ENCODE measurements at regions not wholly inside any gene's neighbourhood (a gene's known extent, or its start where the extent isn't known, plus 50 kb on each side); places are given as distances from the start of the nearest gene placed in this dataset.

GRCh38 chr11:33620423-33621171 lies 80.0 kb downstream of the C11orf91 start:
- no peak for DNase-seq
- H3K4me1 ChIP-seq (replicated peaks in 1 of 2): no peaks in the 10 kb centered on the region
- H3K36me3 ChIP-seq (replicated peaks in 1 of 2): no peaks in the 10 kb centered on the region
- H3K4me3 ChIP-seq: no peak overlapping the region
- H3K27me3 ChIP-seq: no peaks in the 10 kb centered on the region
- 51 to 58% (median 54%) methylated on average over 6 of the region's 6 CpGs for WGBS, 4 donors
- no peak for TF ChIP-seq POLR2A (IDR thresholded peaks at IDR 0.05)
- no peak for TF ChIP-seq CTCF (IDR thresholded peaks at IDR 0.05)
- H3K9me3 ChIP-seq (replicated peaks in 1 of 3): no peaks in the 10 kb centered on the region
- no peak overlapping the region for H3K27ac ChIP-seq
- intact Hi-C loops (cut with DNase I): no loop called here

DNA sequence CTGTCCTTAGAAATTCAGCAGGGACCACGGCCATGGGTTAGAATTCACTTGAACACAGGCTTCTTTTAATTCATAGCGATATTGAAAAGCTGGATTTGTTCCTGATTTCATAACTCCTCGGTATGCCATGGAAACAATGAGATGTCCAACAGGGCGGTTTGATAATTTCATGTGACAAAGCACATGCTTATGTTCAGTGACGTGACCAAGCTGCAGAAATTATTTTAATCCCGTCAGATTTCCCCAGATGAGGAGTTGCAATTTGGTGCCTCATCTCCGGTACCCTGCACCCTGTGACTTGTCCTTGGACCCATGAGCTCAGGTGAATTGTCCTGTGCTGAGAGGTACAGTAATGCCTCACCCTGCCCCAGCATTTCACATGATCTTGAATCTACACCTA lies 81.7 kb downstream of the C11orf91 start:
- no peak overlapping the region for H3K27ac ChIP-seq
- H3K4me3 ChIP-seq: no peak overlapping the region
- no peaks in the 10 kb centered on the region for H3K27me3 ChIP-seq
- DNase-seq: no peak
- 81 to 94% (median 87%) methylated on average over 7 of the region's 7 CpGs for WGBS, 4 donors
- no peaks in the 10 kb centered on the region for H3K9me3 ChIP-seq (replicated peaks in 1 of 3)
- H3K36me3 ChIP-seq (replicated peaks in 1 of 2): no peaks in the 10 kb centered on the region
- TF ChIP-seq CTCF (IDR thresholded peaks at IDR 0.05): no peak
- TF ChIP-seq POLR2A (IDR thresholded peaks at IDR 0.05): no peak
- intact Hi-C loops (cut with DNase I): no loop called here
- no peaks in the 10 kb centered on the region for H3K4me1 ChIP-seq (replicated peaks in 1 of 2)

GRCh38 chr11:33618351-33618710 lies 82.3 kb downstream of the C11orf91 start:
- intact Hi-C loops (cut with DNase I): no loop called here
- Histone ChIP-seq H3K4me1 (replicated peaks in 1 of 2) (no peaks in the 10 kb centered on the region), H3K36me3 (replicated peaks in 1 of 2) (no peaks in the 10 kb centered on the region), H3K27me3 (no peaks in the 10 kb centered on the region), H3K4me3 (no peak overlapping the region), H3K27ac (no peak overlapping the region), H3K9me3 (replicated peaks in 1 of 3) (no peaks in the 10 kb centered on the region)
- TF ChIP-seq CTCF (IDR thresholded peaks at IDR 0.05) (no peak), POLR2A (IDR thresholded peaks at IDR 0.05) (no peak)
- WGBS, 4 donors: 84 to 93% (median 92%) methylated on average over 9 to 10 of the region's 10 CpGs
- DNase-seq: no peak

GRCh38 chr11:33617672-33618350 lies 82.8 kb downstream of the C11orf91 start:
- H3K27me3 ChIP-seq: no peaks in the 10 kb centered on the region
- H3K4me1 ChIP-seq (replicated peaks in 1 of 2): no peaks in the 10 kb centered on the region
- no peak for DNase-seq
- no peak overlapping the region for H3K27ac ChIP-seq
- no peaks in the 10 kb centered on the region for H3K9me3 ChIP-seq (replicated peaks in 1 of 3)
- no peaks in the 10 kb centered on the region for H3K36me3 ChIP-seq (replicated peaks in 1 of 2)
- no peak for TF ChIP-seq CTCF (IDR thresholded peaks at IDR 0.05)
- no peak for TF ChIP-seq POLR2A (IDR thresholded peaks at IDR 0.05)
- H3K4me3 ChIP-seq: no peak overlapping the region
- intact Hi-C loops (cut with DNase I): no loop called here
- 82 to 90% (median 86%) methylated on average over 8 of the region's 8 CpGs for WGBS, 4 donors

All from adrenal gland (tissue), 9 donors.